SK-N-SH (cell line): ENCODE measurements at regions not wholly inside any gene's neighbourhood (a gene's known extent, or its start where the extent isn't known, plus 50 kb on each side); places are given as distances from the start of the nearest gene placed in this dataset.

ENCODE experiments used
- GATA2 ChIP-seq: sonication (generic); formaldehyde crosslinking; IDR thresholded peaks from 2 replicates; pipeline ENCODE4 v1.5.0; 2020; ENCODE audit warnings: mild to moderate bottlenecking, missing genetic modification reagents
- NRF1 ChIP-seq: IDR thresholded peaks from 2 replicates; pipeline ENCODE4 v1.6.1; 2012; ENCODE audit warnings: low read depth, mild to moderate bottlenecking, low read length
- PBX3 ChIP-seq: IDR thresholded peaks from 2 replicates; pipeline ENCODE4; 2012
- TCF12 ChIP-seq: IDR thresholded peaks from 2 replicates; pipeline ENCODE4 v1.4.0; 2012
- YY1 ChIP-seq: IDR thresholded peaks from 2 replicates; pipeline ENCODE4 v1.4.0; 2012; ENCODE audit warnings: low read depth, mild to moderate bottlenecking
- TF ChIP-seq, protein P1 (sequence below): fragments of 200-600 bp; sonication (generic); IDR thresholded peaks from 2 replicates; pipeline ENCODE4 v1.6.1; 2017; ENCODE audit warnings: antibody characterized with exemption, mild to moderate bottlenecking, moderate library complexity
- TF ChIP-seq, protein P2 (sequence below): IDR thresholded peaks from 2 replicates; pipeline ENCODE4 v1.4.0; 2012; ENCODE audit warnings: low read depth
- TF ChIP-seq, protein P3 (sequence below): IDR thresholded peaks from 2 replicates; pipeline ENCODE4 v1.6.1; 2012; ENCODE audit warnings: mild to moderate bottlenecking, low read depth, low read length, moderate library complexity

- TF ChIP-seq TCF12 (no peak), GATA2 (CRISPR knock-in tag) (no peak), PBX3 (no peak), NRF1 (no peak), YY1 (no peak)
- TF ChIP-seq, protein P1, sequence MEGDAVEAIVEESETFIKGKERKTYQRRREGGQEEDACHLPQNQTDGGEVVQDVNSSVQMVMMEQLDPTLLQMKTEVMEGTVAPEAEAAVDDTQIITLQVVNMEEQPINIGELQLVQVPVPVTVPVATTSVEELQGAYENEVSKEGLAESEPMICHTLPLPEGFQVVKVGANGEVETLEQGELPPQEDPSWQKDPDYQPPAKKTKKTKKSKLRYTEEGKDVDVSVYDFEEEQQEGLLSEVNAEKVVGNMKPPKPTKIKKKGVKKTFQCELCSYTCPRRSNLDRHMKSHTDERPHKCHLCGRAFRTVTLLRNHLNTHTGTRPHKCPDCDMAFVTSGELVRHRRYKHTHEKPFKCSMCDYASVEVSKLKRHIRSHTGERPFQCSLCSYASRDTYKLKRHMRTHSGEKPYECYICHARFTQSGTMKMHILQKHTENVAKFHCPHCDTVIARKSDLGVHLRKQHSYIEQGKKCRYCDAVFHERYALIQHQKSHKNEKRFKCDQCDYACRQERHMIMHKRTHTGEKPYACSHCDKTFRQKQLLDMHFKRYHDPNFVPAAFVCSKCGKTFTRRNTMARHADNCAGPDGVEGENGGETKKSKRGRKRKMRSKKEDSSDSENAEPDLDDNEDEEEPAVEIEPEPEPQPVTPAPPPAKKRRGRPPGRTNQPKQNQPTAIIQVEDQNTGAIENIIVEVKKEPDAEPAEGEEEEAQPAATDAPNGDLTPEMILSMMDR = no peak
- TF ChIP-seq, protein P2, sequence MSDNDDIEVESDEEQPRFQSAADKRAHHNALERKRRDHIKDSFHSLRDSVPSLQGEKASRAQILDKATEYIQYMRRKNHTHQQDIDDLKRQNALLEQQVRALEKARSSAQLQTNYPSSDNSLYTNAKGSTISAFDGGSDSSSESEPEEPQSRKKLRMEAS = no peak
- TF ChIP-seq, protein P3, sequence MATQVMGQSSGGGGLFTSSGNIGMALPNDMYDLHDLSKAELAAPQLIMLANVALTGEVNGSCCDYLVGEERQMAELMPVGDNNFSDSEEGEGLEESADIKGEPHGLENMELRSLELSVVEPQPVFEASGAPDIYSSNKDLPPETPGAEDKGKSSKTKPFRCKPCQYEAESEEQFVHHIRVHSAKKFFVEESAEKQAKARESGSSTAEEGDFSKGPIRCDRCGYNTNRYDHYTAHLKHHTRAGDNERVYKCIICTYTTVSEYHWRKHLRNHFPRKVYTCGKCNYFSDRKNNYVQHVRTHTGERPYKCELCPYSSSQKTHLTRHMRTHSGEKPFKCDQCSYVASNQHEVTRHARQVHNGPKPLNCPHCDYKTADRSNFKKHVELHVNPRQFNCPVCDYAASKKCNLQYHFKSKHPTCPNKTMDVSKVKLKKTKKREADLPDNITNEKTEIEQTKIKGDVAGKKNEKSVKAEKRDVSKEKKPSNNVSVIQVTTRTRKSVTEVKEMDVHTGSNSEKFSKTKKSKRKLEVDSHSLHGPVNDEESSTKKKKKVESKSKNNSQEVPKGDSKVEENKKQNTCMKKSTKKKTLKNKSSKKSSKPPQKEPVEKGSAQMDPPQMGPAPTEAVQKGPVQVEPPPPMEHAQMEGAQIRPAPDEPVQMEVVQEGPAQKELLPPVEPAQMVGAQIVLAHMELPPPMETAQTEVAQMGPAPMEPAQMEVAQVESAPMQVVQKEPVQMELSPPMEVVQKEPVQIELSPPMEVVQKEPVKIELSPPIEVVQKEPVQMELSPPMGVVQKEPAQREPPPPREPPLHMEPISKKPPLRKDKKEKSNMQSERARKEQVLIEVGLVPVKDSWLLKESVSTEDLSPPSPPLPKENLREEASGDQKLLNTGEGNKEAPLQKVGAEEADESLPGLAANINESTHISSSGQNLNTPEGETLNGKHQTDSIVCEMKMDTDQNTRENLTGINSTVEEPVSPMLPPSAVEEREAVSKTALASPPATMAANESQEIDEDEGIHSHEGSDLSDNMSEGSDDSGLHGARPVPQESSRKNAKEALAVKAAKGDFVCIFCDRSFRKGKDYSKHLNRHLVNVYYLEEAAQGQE = no peak
These were observed 105.2 kb upstream of the TMEM45B start for GRCh38 chr11:129710423-129710822.
